ENCODE measurements at regions not wholly inside any gene's neighbourhood (a gene's known extent, or its start where the extent isn't known, plus 50 kb on each side); places are given as distances from the start of the nearest gene placed in this dataset.

GRCh38 chr16:48684148-48684547 lies 74.2 kb upstream of the N4BP1 start:
- no peak for DNase-seq (ENCODE audit: low spot score)
- H3K27ac ChIP-seq (ENCODE audit: low read depth in 1 of 2, low read length in 2 of 2) = no peak overlapping the region
- H3K4me1 ChIP-seq (ENCODE audit: control insufficient read depth in 4 of 4, insufficient read depth in 4 of 4, low read length in 3 of 4) = peaks cover 0 to 10% (median 5%) of the 10 kb centered on the region in 4 donors
- H3K27me3 ChIP-seq (ENCODE audit: control insufficient read depth in 4 of 4, insufficient read depth in 4 of 4, low read length in 3 of 4) = no peaks in the 10 kb centered on the region
- TF ChIP-seq GABPA (IDR thresholded peaks at IDR 0.05 in 1 of 2, conservative IDR thresholded peaks at IDR 0.05 in 1 of 2) (no peak), FOXA2 (IDR thresholded peaks at IDR 0.05) (no peak), MAX (IDR thresholded peaks at IDR 0.05) (no peak)
- 75% methylated on average over 2 of the region's 2 CpGs for WGBS
- H3K9me3 ChIP-seq (ENCODE audit: control insufficient read depth in 4 of 4, low read length in 3 of 4) = no peaks in the 10 kb centered on the region
- H3K9ac ChIP-seq (ENCODE audit: low read depth in 1 of 2, low read length in 2 of 2) = no peak overlapping the region
- H3K36me3 ChIP-seq (ENCODE audit: control insufficient read depth in 4 of 4, insufficient read depth in 3 of 4, low read depth in 1 of 4, low read length in 3 of 4) = no peaks in the 10 kb centered on the region
- no peak overlapping the region for H3K4me3 ChIP-seq (ENCODE audit: low read depth in 1 of 3, low read length in 3 of 3)

- no peak for TF ChIP-seq JUND (IDR thresholded peaks at IDR 0.05)
- TF ChIP-seq HNF4G (IDR thresholded peaks at IDR 0.05) = no peak
- TF ChIP-seq REST (IDR thresholded peaks at IDR 0.05) = no peak
- TF ChIP-seq FOXA1 (IDR thresholded peaks at IDR 0.05) = no peak
- no peak for TF ChIP-seq MAX (IDR thresholded peaks at IDR 0.05)
- TF ChIP-seq RXRA (IDR thresholded peaks at IDR 0.05) = no peak
- TF ChIP-seq FOXA2 (IDR thresholded peaks at IDR 0.05) = no peak
- no peak for TF ChIP-seq RAD21 (IDR thresholded peaks at IDR 0.05)
- no peak for TF ChIP-seq NR2F2 (IDR thresholded peaks at IDR 0.05)
- TF ChIP-seq EGR1 (IDR thresholded peaks at IDR 0.05; ENCODE audit: low read depth in 2 of 2) = no peak
- no peak for TF ChIP-seq HNF4A (conservative IDR thresholded peaks at IDR 0.05)
- no peak for TF ChIP-seq ATF3 (IDR thresholded peaks at IDR 0.05)
- TF ChIP-seq ZBTB33 (IDR thresholded peaks at IDR 0.05) = no peak
- TF ChIP-seq TAF1 (conservative IDR thresholded peaks at IDR 0.05) = no peak
- TF ChIP-seq SP1 (IDR thresholded peaks at IDR 0.05) = no peak
- no peak for TF ChIP-seq GABPA (IDR thresholded peaks at IDR 0.05 in 1 of 2, conservative IDR thresholded peaks at IDR 0.05 in 1 of 2)
- no peak overlapping the region for H3K9ac ChIP-seq (ENCODE audit: low read depth in 1 of 2, low read length in 2 of 2)
- no peaks in the 10 kb centered on the region for H3K9me3 ChIP-seq (ENCODE audit: control insufficient read depth in 4 of 4, low read length in 3 of 4)
- no peak overlapping the region for H3K27ac ChIP-seq (ENCODE audit: low read depth in 1 of 2, low read length in 2 of 2)
- no peaks in the 10 kb centered on the region for H3K36me3 ChIP-seq (ENCODE audit: control insufficient read depth in 4 of 4, insufficient read depth in 3 of 4, low read depth in 1 of 4, low read length in 3 of 4)
- no peak overlapping the region for H3K4me3 ChIP-seq (ENCODE audit: low read depth in 1 of 3, low read length in 3 of 3)
- H3K4me1 ChIP-seq (ENCODE audit: control insufficient read depth in 4 of 4, insufficient read depth in 4 of 4, low read length in 3 of 4) = peaks cover 0 to 10% (median 5%) of the 10 kb centered on the region in 4 donors
- DNase-seq (ENCODE audit: low spot score) = no peak
- H3K27me3 ChIP-seq (ENCODE audit: control insufficient read depth in 4 of 4, insufficient read depth in 4 of 4, low read length in 3 of 4) = no peaks in the 10 kb centered on the region
- 69% methylated on average over 3 of the region's 3 CpGs for WGBS
Observed at GRCh38 chr16:48682971-48683370, 73.0 kb upstream of the N4BP1 start.
